SU-DHL-6 (cell line): ENCODE measurements at regions not wholly inside any gene's neighbourhood (a gene's known extent, or its start where the extent isn't known, plus 50 kb on each side); places are given as distances from the start of the nearest gene placed in this dataset.

ENCODE experiments used
- H2AFZ ChIP-seq: fragments of 200-600 bp; sonication (generic); 2 replicates; pipeline ENCODE4 v1.6.1; 2014; ENCODE audit warnings: low read depth, mild to moderate bottlenecking, moderate library complexity, mixed read lengths, antibody characterized with exemption, low read length; ENCODE audit not compliant: severe bottlenecking
- H3F3A ChIP-seq: fragments of 200-600 bp; shearing (Covaris generic); 2 replicates; pipeline ENCODE4 v1.6.0; 2016; ENCODE audit warnings: antibody characterized with exemption, mild to moderate bottlenecking; ENCODE audit not compliant: insufficient read depth
- H3K27ac ChIP-seq: fragments of 200-600 bp; sonication (generic); 2 replicates; pipeline ENCODE4 v1.5.1; 2016; ENCODE audit warnings: low read depth, mild to moderate bottlenecking, low read length, moderate library complexity, mixed read lengths
- H3K27me3 ChIP-seq: fragments of 200-600 bp; sonication (generic), shearing (Covaris generic); 2 replicates; pipeline ENCODE4 v1.6.0; 2014; ENCODE audit warnings: mild to moderate bottlenecking, low read length
- H3K36me3 ChIP-seq: fragments of 200-600 bp; sonication (generic); 2 replicates; pipeline ENCODE4 v1.6.1; 2014; ENCODE audit warnings: mild to moderate bottlenecking, low read length, mixed read lengths
- H3K4me2 ChIP-seq: fragments of 300-600, 200-600 bp; shearing (Covaris generic), sonication (generic); 2 replicates; pipeline ENCODE4 v1.6.0; 2014; ENCODE audit warnings: low read length, low read depth, mild to moderate bottlenecking; ENCODE audit not compliant: poor library complexity, severe bottlenecking
- H3K4me3 ChIP-seq: fragments of 200-600 bp; sonication (generic); 2 replicates; pipeline ENCODE4 v1.5.1; 2014; ENCODE audit warnings: antibody characterized with exemption, low read length, mild to moderate bottlenecking, mixed read lengths; ENCODE audit not compliant: insufficient read depth, poor library complexity, severe bottlenecking
- H3K79me2 ChIP-seq: fragments of 200-600 bp; sonication (generic); 2 replicates; pipeline ENCODE4 v1.6.1; 2014; ENCODE audit warnings: mild to moderate bottlenecking, low read length, moderate library complexity; ENCODE audit not compliant: insufficient read depth
- H3K9ac ChIP-seq: fragments of 200-600 bp; sonication (generic); 2 replicates; pipeline ENCODE4 v1.7.0; 2014; ENCODE audit warnings: mild to moderate bottlenecking, low read length
- H3K9me2 ChIP-seq: fragments of 200-600 bp; sonication (generic); replicated peaks from 2 replicates; pipeline ENCODE4 v1.6.1; 2014; ENCODE audit warnings: low read length; ENCODE audit not compliant: insufficient read depth
- H3K9me3 ChIP-seq: fragments of 200-600 bp; sonication (generic); 2 replicates; pipeline ENCODE4 v1.6.1; 2014; ENCODE audit warnings: low read length, mixed read lengths; ENCODE audit not compliant: insufficient read depth
- H4K20me1 ChIP-seq: fragments of 200-600 bp; sonication (generic); 2 replicates; pipeline ENCODE4 v1.6.1; 2014; ENCODE audit warnings: low read depth, mild to moderate bottlenecking, antibody characterized with exemption, low read length, moderate library complexity, mixed read lengths
- EZH2phosphoT487 ChIP-seq: fragments of 200-600 bp; sonication (generic), shearing (Covaris generic); conservative IDR thresholded peaks from 2 replicates; pipeline ENCODE4 v1.6.1; 2018; ENCODE audit warnings: mild to moderate bottlenecking, antibody characterized with exemption, low read length, moderate library complexity, mixed read lengths
- TF ChIP-seq, protein P1 (sequence below): fragments of 200-600 bp; sonication (generic); IDR thresholded peaks from one replicate; pipeline ENCODE4 v1.5.1; 2017; ENCODE audit warnings: antibody characterized with exemption, mild to moderate bottlenecking, low read length, moderate library complexity; ENCODE audit not compliant: insufficient read depth, poor library complexity, severe bottlenecking

GRCh38 chr5:29252390-29252789 lies 1941.1 kb upstream of the CDH6 start:
- no peak overlapping the region for H2AFZ ChIP-seq

DNA sequence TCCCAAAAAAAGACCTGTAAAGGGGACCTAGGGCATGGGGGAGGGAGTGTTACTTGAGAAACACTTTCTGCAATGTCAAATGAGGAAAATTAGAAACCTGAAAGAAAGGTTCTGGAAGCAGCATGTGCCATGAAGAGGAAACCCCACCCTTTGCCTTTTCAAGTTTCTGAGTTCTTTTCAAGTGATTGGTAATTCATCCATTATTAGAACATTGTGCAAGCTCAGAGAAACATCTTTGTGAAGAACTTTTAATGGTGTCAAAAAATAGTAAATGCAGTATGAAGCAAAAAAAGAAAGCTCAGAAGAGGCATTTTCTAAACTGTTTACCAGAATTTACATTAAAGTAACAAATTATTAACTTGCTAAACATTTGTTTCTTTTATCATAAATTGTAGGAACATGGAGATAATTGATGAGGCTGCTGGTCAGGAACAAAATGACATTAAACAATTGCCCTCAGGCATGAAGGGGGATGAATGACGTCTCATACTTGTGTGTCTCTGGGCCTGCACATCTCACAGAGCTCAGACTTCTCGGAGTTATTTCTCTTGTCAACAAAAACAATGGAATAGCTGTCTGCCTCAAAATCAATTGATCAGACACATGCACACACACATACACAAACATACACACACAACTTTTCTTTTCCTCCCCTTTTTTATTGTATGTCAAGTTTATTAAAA lies 1946.0 kb upstream of the CDH6 start:
- no peak overlapping the region for H3K9ac ChIP-seq
- no peaks in the 10 kb centered on the region for H3K9me3 ChIP-seq
- H3K27ac ChIP-seq: no peak overlapping the region
- no peaks in the 10 kb centered on the region for H3K36me3 ChIP-seq
- H3K9me2 ChIP-seq: no peaks in the 10 kb centered on the region
- H3K79me2 ChIP-seq: no peaks in the 10 kb centered on the region
- no peaks in the 10 kb centered on the region for H4K20me1 ChIP-seq
- H3K4me2 ChIP-seq: no peak overlapping the region
- H2AFZ ChIP-seq: peak overlapping the region; percentile 34
- TF ChIP-seq EZH2phosphoT487: no peak
- TF ChIP-seq, protein P1, sequence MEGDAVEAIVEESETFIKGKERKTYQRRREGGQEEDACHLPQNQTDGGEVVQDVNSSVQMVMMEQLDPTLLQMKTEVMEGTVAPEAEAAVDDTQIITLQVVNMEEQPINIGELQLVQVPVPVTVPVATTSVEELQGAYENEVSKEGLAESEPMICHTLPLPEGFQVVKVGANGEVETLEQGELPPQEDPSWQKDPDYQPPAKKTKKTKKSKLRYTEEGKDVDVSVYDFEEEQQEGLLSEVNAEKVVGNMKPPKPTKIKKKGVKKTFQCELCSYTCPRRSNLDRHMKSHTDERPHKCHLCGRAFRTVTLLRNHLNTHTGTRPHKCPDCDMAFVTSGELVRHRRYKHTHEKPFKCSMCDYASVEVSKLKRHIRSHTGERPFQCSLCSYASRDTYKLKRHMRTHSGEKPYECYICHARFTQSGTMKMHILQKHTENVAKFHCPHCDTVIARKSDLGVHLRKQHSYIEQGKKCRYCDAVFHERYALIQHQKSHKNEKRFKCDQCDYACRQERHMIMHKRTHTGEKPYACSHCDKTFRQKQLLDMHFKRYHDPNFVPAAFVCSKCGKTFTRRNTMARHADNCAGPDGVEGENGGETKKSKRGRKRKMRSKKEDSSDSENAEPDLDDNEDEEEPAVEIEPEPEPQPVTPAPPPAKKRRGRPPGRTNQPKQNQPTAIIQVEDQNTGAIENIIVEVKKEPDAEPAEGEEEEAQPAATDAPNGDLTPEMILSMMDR: no peak
- no peak overlapping the region for H3K4me3 ChIP-seq
- no peaks in the 10 kb centered on the region for H3K27me3 ChIP-seq
- no peaks in the 10 kb centered on the region for H3F3A ChIP-seq

More at GRCh38 chr5:29252390-29252789, 1941.1 kb upstream of the CDH6 start:
- TF ChIP-seq, protein P1: no peak
- no peak for TF ChIP-seq EZH2phosphoT487
- Histone ChIP-seq H4K20me1 (no peaks in the 10 kb centered on the region), H3K4me3 (no peak overlapping the region), H3K27ac (no peak overlapping the region), H3K4me2 (no peak overlapping the region), H3K27me3 (no peaks in the 10 kb centered on the region), H3K9me2 (no peaks in the 10 kb centered on the region), H3K9ac (no peak overlapping the region), H3K79me2 (no peaks in the 10 kb centered on the region), H3K9me3 (no peaks in the 10 kb centered on the region), H3F3A (no peaks in the 10 kb centered on the region), H3K36me3 (no peaks in the 10 kb centered on the region)

DNA sequence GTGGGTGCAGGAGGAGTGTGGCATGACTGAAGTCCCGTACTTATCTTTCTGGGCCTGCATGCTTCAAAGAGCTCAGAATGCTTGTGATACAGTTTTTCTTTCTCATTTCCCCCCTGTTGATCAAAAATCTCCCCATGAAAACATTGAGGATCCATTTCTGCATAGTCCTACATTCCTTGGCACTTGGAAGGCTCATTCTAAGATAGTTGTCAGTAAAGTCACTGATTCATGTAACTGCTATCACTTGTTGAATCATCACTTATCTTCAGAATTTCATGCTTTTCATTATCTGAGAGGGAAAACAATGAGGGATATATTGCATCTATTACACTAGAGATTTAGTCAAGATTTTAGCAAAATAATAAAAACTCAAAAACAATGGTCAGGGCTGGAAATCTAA lies 1953.1 kb upstream of the CDH6 start:
- no peaks in the 10 kb centered on the region for H3K9me2 ChIP-seq
- H3K4me3 ChIP-seq: no peak overlapping the region
- no peak overlapping the region for H2AFZ ChIP-seq
- no peaks in the 10 kb centered on the region for H3K79me2 ChIP-seq
- no peak for TF ChIP-seq EZH2phosphoT487
- TF ChIP-seq, protein P1: no peak
- H3K4me2 ChIP-seq: no peak overlapping the region
- no peaks in the 10 kb centered on the region for H3F3A ChIP-seq
- no peak overlapping the region for H3K9ac ChIP-seq
- no peaks in the 10 kb centered on the region for H4K20me1 ChIP-seq
- no peaks in the 10 kb centered on the region for H3K36me3 ChIP-seq
- no peak overlapping the region for H3K27ac ChIP-seq
- no peaks in the 10 kb centered on the region for H3K9me3 ChIP-seq
- no peaks in the 10 kb centered on the region for H3K27me3 ChIP-seq
